ENCODE measurements at regions not wholly inside any gene's neighbourhood (a gene's known extent, or its start where the extent isn't known, plus 50 kb on each side); places are given as distances from the start of the nearest gene placed in this dataset.

DNA sequence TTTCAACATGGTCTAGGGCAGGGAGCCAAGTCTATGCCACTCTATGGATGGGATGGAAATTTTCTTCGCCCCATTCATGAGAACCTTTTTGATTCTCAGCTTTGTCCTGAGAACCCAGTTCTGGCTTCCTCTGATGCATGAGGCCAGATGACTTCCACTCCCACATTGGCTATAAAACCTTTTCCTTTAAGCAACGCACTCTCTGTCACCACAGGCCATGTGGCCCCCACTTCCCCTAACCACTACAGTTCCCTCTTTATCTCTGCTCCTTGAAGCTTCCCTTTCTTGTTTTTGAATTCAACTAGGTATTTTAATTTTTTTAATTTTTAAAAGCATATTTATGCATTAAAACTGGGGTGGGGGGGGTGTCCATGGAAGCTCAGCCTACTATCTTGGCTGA is 401.3 kb downstream of the ENC1 start:
- TF ChIP-seq CHD2 (IDR thresholded peaks at IDR 0.05; ENCODE audit: low read length) (no peak), RAD21 (IDR thresholded peaks at IDR 0.05 in 1 of 2, conservative IDR thresholded peaks at IDR 0.05 in 1 of 2; ENCODE audit: low read depth in 2 of 2, low read length in 2 of 2) (no peak)
